Activated T-cell treated with anti-CD3 and anti-CD28 coated beads, Interleukin-2, amount 50 U/mL, for 72 hours (primary cell): ENCODE measurements at regions not wholly inside any gene's neighbourhood (a gene's known extent, or its start where the extent isn't known, plus 50 kb on each side); places are given as distances from the start of the nearest gene placed in this dataset.
"Not testable (repeated sequence)": the region's sequence is repeated elsewhere in the genome, so short reads cannot be mapped to it uniquely, and the experiment has no call there.

Experiments
- ATAC-seq, 2 donors: fragments of 150-1000 bp; cut with Tn5 transposase; replicated peaks in 1 of 2; 2 replicates each; pipeline ENCODE4 v1.10.0; 2021; ENCODE audit warnings: moderate library complexity in 2 of 2, mild to moderate bottlenecking in 1 of 2
- DNase-seq, 2 donors: peaks; one replicate each; pipeline ENCODE4 v3.0.0; 2021 to 2022; ENCODE audit warnings: mixed read lengths in 1 of 2
- H3K27ac Mint-ChIP-seq: one replicate; pipeline ENCODE4 v1.8.0; 2022; ENCODE audit warnings: mild to moderate bottlenecking, moderate library complexity, mixed read lengths
- H3K27me3 Mint-ChIP-seq: one replicate; pipeline ENCODE4 v1.8.0; 2022; ENCODE audit warnings: low read depth, mixed read lengths
- H3K36me3 Mint-ChIP-seq, 2 donors: one replicate each; pipeline ENCODE4 v1.8.0; 2022; ENCODE audit warnings: mixed read lengths in 2 of 2, mild to moderate bottlenecking in 1 of 2; ENCODE audit not compliant: insufficient read depth in 2 of 2
- H3K4me1 Mint-ChIP-seq: one replicate; pipeline ENCODE4 v1.8.0; 2022; ENCODE audit warnings: low read depth, mixed read lengths
- H3K4me3 Mint-ChIP-seq, 2 donors: one replicate each; pipeline ENCODE4 v1.8.0; 2022; ENCODE audit warnings: mild to moderate bottlenecking in 2 of 2, mixed read lengths in 2 of 2, moderate library complexity in 2 of 2
- H3K9me3 Mint-ChIP-seq, 2 donors: one replicate each; pipeline ENCODE4 v1.8.0; 2022; ENCODE audit warnings: mixed read lengths in 2 of 2

DNA sequence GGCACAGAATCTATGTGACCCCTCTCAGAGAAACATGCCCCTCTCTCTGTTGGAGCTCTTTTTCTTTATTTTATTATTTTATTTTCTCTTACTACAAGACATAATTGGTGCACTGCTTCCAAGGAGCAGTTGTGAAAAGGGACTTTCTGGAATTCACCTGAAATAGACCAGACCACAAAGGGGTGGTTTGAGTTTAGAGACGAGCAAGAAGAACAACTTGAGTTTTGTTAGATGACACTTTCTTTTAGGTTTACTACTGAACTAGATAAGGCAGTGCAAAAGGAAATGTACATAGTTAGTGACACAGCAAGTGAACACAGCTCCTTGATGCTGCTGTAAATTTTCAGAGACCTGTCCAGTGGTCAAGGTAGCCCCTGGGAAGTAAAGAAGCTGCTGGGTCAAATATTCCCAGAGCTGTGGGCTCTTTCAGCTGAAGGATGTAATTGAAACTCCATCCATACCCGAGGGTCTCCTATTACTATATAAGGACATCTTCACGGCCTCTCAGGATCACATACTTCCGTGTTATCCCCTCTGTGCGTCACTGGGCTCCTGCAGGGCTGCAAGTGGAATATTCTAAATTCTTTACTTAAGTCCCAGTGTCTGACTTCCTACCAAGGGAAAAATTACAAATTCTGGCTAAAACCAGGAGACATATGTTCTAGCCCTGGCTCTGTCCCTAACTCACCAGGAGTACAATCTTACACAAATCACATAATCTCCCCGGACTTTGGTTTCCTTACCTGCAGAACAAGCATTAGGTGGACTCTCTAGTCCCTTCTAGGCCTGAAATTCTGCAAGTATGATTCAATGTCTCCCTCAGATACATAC, 69.1 kb upstream of the ADTRP start:
- DNase-seq: no peak
- ATAC-seq: no peak
- Mint-ChIP-seq H3K9me3 (peaks cover 3 to 5% of the 10 kb centered on the region in 2 donors), H3K27me3 (no peaks in the 10 kb centered on the region), H3K4me3 (no peak overlapping the region), H3K4me1 (peaks cover 6% of the 10 kb centered on the region), H3K36me3 (no peaks in the 10 kb centered on the region), H3K27ac (no peak overlapping the region)

DNA sequence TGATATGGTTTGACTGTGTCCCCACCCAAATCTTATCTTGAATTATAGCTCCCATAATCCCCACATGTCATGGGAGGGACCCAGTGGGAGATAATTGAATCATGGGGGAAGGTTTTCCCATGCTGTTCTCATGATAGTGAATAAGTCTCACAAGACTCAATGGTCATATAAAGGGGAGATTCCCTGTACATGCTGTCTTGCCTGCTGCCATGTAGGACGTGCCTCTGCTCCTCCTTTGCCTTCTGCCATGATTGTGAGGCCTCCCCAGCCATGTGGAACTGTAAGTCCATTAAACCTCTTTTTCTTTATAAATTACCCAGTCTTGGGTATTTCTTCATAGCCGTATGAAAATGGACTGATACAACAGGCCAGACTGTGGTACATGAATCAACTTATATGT, 68.5 kb upstream of the ADTRP start:
- not testable (repeated sequence) for H3K4me1 Mint-ChIP-seq, H3K36me3 Mint-ChIP-seq, DNase-seq, H3K4me3 Mint-ChIP-seq, H3K27ac Mint-ChIP-seq, H3K9me3 Mint-ChIP-seq, H3K27me3 Mint-ChIP-seq, ATAC-seq

DNA sequence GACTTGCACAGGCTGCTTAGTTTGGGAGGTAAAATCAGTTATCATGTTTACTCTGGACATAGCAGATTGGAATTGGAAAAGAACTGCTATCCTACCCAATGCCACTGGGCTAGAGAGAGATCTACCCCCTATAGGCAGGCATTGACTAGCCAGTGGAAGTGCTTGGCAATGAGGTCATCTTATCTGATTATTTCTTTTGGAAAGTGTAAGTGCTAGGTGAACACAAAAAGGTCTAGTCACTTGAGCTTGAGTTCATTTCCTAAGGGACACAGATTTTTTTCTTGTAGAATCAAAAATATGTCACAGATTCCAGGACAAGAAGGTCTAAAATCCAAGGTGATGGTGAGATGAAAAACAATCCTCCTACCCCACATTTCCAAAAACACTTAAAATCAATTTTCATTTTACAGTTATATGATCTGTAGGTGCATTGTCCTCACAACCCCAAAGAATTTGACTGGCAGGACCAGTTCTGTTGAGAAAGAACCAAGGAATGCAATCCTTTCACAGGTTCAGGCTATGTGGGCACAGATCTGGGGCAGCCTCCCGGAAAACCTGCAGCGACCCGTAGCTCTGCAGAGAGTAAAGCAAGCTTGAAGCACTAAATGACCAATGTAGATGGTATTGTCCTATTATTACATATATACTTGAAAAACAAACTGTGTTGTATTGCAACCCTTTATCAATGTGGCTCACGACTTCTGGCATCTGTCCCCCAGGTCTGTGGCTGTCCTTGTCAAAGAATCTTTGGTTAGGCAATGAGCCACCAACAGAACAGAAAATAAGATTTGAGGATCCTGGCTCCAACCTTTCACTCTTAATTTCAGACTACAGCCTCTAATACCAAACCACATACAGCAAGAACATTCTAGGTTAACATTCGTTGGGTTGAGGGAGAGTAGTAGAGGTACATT, 67.3 kb upstream of the ADTRP start:
- Mint-ChIP-seq H3K4me3 (no peak overlapping the region), H3K36me3 (peaks cover 1 to 3% of the 10 kb centered on the region in 2 donors), H3K9me3 (peaks cover 3 to 6% of the 10 kb centered on the region in 2 donors), H3K27me3 (no peaks in the 10 kb centered on the region), H3K4me1 (no peaks in the 10 kb centered on the region), H3K27ac (no peak overlapping the region)
- no peak for ATAC-seq
- DNase-seq: no peak

DNA sequence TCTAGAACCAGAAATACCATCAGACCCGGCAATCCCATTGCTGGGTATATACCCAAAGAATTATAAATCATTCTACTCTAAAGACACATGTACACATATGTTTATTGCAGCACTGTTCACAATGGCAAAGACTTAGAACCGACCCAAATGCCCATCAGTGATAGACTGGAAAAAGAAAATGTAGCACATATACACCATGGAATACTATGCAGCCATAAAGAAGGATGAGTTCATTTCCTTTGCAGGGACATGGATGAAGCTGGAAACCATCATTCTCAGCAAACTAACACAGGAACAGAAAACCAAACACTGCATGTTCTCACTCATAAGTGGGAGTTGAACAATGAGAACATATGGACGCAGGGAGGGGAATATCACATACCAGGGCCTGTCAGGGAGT, 64.2 kb upstream of the ADTRP start:
- not testable (repeated sequence) for H3K27ac Mint-ChIP-seq, DNase-seq, H3K4me1 Mint-ChIP-seq, H3K4me3 Mint-ChIP-seq, ATAC-seq, H3K27me3 Mint-ChIP-seq
- Mint-ChIP-seq H3K9me3 (peaks cover 11 to 21% of the 10 kb centered on the region in 2 donors), H3K36me3 (peaks cover 8 to 20% of the 10 kb centered on the region in 2 donors)

DNA sequence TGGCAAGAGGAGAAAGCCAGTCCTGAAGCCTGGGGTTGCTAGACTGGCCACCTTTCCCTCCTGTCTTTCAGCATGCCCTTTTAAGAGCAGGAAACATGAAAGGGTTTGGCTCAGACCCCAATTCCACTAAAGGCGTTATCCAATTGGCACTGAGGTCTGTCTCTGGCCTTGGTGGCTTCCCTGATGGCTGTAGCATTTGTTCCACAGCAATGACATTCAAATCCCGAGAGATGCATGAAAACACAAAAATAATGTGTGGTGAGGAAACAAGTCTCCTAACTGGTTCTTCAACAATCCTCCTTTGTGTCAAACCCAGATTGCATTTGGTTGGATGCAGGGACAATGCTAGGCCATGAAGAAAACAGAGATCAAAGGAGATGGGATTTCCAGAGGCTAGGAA, 56.5 kb upstream of the ADTRP start:
- Mint-ChIP-seq H3K4me1 (no peaks in the 10 kb centered on the region), H3K4me3 (no peak overlapping the region), H3K27me3 (no peaks in the 10 kb centered on the region), H3K27ac (no peak overlapping the region), H3K9me3 (peaks cover 8 to 13% of the 10 kb centered on the region in 2 donors), H3K36me3 (peaks cover 10 to 15% of the 10 kb centered on the region in 2 donors)
- no peak for ATAC-seq
- no peak for DNase-seq

DNA sequence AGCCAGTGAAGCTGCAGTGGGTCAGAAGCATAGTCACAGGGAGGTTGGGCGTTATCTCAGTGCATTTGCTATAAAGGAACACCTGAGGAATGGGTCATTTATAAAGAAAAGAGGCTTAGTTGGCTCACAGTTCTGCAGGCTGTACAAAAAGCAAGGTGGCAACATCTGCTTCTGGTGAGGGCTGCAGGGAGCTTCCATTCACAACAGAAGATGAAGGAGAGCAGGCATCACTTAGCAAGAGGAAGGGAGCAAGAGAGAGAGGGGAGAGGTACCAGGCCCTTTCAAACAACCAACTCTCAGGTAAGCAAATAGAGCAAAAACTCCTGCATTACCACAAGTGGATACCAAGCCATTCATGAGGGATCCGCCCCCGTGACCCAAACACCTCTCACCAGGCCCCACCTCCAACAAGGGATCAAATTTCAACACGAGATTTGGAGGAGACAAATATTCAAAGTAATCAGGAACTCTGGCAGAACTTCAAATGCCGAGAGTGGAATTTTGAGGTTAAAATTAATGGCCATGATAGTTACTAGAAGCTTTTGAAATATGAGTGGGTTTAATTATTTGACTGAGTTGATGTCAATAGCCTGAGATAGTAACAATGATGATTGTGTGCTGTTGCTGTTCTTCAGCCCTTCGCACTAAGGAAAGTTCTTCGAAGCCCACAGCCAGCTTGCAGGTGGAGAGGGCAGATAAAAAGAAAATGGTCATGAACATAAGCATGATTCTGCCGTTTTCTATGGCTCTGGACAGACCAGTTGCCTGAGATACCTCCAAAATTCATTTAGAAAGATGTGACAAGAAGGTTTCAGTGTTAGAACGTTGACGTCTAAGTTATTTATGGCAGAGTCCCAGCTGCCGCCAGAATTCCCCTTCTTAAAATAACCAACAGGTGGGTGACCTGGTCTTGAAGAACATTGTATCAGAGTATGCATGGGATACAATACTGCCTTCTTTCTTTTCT, 55.3 kb upstream of the ADTRP start:
- H3K4me3 Mint-ChIP-seq: no peak overlapping the region
- DNase-seq: no peak
- peaks cover 6 to 8% of the 10 kb centered on the region in 2 donors for H3K36me3 Mint-ChIP-seq
- H3K9me3 Mint-ChIP-seq: peaks cover 2 to 3% of the 10 kb centered on the region in 2 donors
- no peaks in the 10 kb centered on the region for H3K4me1 Mint-ChIP-seq
- H3K27me3 Mint-ChIP-seq: no peaks in the 10 kb centered on the region
- H3K27ac Mint-ChIP-seq: no peak overlapping the region
- ATAC-seq: no peak

DNA sequence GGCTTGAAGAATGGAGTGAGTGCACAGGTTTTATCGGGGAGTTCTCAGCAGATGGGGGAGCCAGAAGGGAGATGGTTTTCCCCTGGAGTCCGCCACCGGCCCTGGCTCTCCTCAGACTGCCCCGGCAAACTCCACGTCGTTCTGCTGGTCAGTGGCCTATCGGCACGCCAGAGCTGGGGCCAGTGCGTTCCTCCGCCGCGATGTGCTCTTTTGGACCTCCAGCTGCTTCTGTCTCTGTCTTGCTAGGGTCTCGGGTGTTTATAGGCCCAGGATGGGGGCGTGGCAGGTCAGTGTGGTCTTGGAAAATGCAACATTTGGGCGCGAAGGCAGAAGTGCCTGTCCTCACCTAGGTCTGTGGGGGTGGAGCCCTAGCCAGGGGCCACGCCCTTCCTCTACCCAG, 53.0 kb upstream of the ADTRP start:
- DNase-seq (no peak), ATAC-seq (no peak)
- no peak overlapping the region for H3K4me3 Mint-ChIP-seq
- H3K9me3 Mint-ChIP-seq: no peaks in the 10 kb centered on the region
- no peak overlapping the region for H3K27ac Mint-ChIP-seq
- peaks cover 7% of the 10 kb centered on the region for H3K27me3 Mint-ChIP-seq
- H3K4me1 Mint-ChIP-seq: peaks cover 4% of the 10 kb centered on the region
- H3K36me3 Mint-ChIP-seq: peaks cover 0 to 1% of the 10 kb centered on the region in 2 donors

DNA sequence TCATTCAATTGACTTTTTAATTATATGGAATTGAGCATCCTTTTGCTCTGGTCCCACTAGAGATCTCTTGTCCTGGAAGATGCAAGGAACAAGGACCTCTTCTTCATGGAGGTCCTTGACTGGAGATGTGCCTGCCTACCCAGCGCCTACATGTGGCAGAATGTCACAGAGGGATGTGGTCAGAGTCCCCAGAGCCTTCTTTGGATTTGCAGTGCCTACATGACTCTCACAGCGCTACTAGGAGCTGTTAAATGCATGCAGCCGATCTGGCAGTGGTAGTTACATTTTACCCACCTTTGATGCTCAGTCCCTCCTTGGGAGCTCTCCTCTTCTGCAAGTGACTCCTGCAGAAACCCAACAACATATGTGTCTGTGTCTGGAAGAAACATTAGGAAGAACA, 51.9 kb upstream of the ADTRP start:
- peaks cover 7% of the 10 kb centered on the region for H3K27me3 Mint-ChIP-seq
- no peaks in the 10 kb centered on the region for H3K9me3 Mint-ChIP-seq
- DNase-seq: no peak
- no peak overlapping the region for H3K4me3 Mint-ChIP-seq
- no peak for ATAC-seq
- no peak overlapping the region for H3K27ac Mint-ChIP-seq
- no peaks in the 10 kb centered on the region for H3K36me3 Mint-ChIP-seq
- peaks cover 7% of the 10 kb centered on the region for H3K4me1 Mint-ChIP-seq

DNA sequence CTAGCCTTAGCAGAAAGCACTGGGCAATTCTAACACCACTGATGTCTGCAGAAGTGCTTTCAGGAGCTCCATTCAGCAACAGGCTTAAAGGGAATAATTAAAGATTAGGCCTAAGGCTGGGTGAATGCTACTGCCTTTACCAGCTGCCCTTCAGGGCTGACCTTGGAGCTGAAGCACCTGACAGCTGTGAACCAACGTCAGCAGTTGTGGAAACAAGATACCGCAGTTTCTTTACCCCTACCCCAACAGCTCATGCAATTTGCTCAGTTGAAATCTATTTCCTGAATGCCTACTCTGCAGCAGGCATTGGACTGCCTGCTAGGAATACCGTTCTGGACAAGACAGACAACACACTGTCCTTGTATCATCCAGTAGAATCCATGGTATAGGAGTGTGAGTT, 51.5 kb upstream of the ADTRP start:
- Mint-ChIP-seq H3K9me3 (no peaks in the 10 kb centered on the region), H3K27me3 (peaks cover 7% of the 10 kb centered on the region), H3K4me3 (no peak overlapping the region), H3K36me3 (no peaks in the 10 kb centered on the region), H3K4me1 (peaks cover 11% of the 10 kb centered on the region), H3K27ac (no peak overlapping the region)
- ATAC-seq: no peak
- DNase-seq: no peak

DNA sequence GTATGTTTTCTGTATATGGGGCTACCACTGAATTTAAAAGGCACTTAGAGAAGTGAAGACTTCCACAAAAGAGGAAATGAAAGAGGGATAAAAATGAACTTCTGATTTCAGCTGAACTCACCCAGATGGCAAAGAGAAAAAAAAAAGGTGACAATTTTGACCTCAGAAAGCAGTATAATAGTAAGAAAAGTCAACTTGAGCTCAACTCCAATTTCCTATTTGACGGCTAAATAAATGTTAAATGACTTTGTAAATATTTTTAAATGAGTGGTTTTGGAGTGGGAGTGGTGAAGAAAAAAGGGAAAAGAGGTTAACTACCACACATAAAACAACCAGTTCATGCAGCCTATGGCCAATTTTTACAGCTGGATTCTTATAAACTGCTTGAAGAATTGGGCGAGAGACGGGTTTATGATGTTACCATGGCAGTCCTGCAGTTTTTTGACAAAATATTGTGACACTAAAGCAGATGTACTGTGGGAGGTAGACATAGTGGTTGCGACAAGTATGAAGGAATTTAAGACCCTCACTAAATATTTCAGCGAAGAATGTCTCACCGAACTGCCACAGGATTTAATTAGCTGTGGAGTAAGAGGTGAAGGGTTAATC, 49.8 kb upstream of the ADTRP start:
- Mint-ChIP-seq H3K36me3 (no peaks in the 10 kb centered on the region), H3K4me3 (no peak overlapping the region), H3K9me3 (no peaks in the 10 kb centered on the region), H3K27ac (no peak overlapping the region), H3K4me1 (peaks cover 19% of the 10 kb centered on the region), H3K27me3 (peaks cover 7% of the 10 kb centered on the region)
- DNase-seq (no peak), ATAC-seq (no peak)
